Bronchial epithelial cell (primary cell): ENCODE measurements at regions not wholly inside any gene's neighbourhood (a gene's known extent, or its start where the extent isn't known, plus 50 kb on each side); places are given as distances from the start of the nearest gene placed in this dataset.

Source experiments
- DNase-seq: peaks from one replicate; pipeline ENCODE4 v3.0.0-alpha.2; 2010; ENCODE audit warnings: low read depth
- FAIRE-seq: peaks from 2 replicates; lab custom pipeline; 2011; peaks lifted over from hg19 to GRCh38; lab: Jason Lieb, UNC
- H3K27me3 ChIP-seq: 2 replicates; pipeline ENCODE4 v1.5.1; 2011; ENCODE audit warnings: low read length; ENCODE audit not compliant: control insufficient read depth, insufficient read depth
- H3K36me3 ChIP-seq: 2 replicates; pipeline ENCODE4 v1.5.1; 2011; ENCODE audit warnings: low read length; ENCODE audit not compliant: control insufficient read depth, insufficient read depth
- H3K4me3 ChIP-seq: 2 replicates; pipeline ENCODE4 v1.5.1; 2011; ENCODE audit warnings: mild to moderate bottlenecking, low read depth, low read length, control low read depth
- TF ChIP-seq, protein P1 (sequence below): IDR thresholded peaks from 2 replicates; pipeline ENCODE4 v1.5.1; 2011; ENCODE audit warnings: mild to moderate bottlenecking, moderate library complexity, low read length, control low read depth, inconsistent platforms; ENCODE audit not compliant: insufficient read depth, severe bottlenecking

DNA sequence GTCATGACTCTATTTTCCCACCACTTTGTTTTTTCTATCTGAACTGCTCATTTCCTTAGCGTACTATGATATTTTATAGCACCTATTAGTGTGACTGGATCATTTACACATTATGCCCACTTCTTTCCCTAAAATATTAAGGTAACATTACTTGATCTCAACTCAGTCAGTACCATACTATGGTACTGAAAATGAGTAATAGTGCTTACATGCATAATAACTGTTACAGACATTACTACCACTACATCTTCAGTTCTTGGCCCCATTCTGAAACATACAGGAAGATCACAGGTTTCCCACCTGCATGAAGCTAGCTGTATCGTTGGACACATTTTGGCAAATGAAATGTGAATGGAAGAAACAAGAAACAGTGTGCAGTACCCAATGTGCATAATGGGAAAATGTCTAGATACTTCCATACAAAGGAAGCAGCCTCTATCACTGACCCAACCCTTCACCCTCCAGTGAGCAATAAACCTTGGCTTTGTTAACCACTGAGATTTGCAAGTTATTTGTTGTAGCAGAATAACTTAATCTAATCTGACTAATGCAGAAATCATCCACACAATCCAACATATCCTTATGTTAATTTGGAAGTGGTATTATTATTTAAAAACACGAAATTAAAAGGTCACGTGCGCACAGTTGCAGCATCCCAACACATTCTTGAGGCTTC lies 108.6 kb upstream of the DOK5 start:
- FAIRE-seq = no peak
- H3K27me3 ChIP-seq = no peaks in the 10 kb centered on the region

DNA sequence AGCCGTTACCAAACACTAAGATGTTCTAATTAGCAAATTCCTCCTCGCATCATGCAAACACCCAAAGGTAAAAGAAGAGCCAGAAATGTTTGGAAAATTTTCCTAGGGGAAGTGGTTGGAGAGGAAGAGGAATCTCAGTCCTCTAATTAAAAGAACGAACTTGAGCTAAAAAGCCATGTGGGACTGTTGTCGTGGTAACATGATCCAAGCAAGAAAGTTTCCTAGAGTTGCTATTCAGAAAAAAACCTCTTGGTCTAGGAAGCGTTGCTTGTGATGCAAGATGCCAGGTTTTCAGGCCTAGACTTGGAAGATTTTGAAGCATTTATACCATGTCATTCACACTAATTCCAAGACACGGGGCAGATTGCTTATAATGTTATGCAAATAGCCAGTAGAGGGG lies 106.8 kb upstream of the DOK5 start:
- no peak for FAIRE-seq
- Histone ChIP-seq H3K36me3 (no peaks in the 10 kb centered on the region), H3K27me3 (no peaks in the 10 kb centered on the region), H3K4me3 (no peak overlapping the region)
- TF ChIP-seq, protein P1, sequence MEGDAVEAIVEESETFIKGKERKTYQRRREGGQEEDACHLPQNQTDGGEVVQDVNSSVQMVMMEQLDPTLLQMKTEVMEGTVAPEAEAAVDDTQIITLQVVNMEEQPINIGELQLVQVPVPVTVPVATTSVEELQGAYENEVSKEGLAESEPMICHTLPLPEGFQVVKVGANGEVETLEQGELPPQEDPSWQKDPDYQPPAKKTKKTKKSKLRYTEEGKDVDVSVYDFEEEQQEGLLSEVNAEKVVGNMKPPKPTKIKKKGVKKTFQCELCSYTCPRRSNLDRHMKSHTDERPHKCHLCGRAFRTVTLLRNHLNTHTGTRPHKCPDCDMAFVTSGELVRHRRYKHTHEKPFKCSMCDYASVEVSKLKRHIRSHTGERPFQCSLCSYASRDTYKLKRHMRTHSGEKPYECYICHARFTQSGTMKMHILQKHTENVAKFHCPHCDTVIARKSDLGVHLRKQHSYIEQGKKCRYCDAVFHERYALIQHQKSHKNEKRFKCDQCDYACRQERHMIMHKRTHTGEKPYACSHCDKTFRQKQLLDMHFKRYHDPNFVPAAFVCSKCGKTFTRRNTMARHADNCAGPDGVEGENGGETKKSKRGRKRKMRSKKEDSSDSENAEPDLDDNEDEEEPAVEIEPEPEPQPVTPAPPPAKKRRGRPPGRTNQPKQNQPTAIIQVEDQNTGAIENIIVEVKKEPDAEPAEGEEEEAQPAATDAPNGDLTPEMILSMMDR = no peak
- DNase-seq = no peak

More for the DNA sequence above, 108.6 kb upstream of the DOK5 start:
- no peak overlapping the region for H3K4me3 ChIP-seq
- H3K36me3 ChIP-seq = no peaks in the 10 kb centered on the region
- TF ChIP-seq, protein P1 = no peak
- no peak for DNase-seq

DNA sequence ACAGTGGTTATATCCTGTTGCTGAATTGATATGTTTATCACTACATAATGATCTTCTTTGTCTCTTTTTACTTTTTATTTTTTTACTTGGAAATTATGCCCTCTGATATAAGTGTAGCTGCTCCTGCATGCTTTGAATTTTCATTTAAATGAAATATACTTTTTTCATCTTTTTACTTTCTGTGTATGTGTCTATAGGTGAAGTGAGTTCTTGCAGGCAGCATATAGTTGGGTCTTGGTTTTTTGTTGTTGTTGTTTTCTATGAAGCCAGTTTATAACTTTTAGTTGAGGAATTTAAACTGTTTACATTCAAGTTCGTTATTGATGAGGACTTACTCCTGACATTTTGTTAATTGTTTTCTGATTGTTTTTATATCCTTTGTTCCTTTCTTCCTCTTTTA lies 103.1 kb upstream of the DOK5 start:
- FAIRE-seq = no peak

DNA sequence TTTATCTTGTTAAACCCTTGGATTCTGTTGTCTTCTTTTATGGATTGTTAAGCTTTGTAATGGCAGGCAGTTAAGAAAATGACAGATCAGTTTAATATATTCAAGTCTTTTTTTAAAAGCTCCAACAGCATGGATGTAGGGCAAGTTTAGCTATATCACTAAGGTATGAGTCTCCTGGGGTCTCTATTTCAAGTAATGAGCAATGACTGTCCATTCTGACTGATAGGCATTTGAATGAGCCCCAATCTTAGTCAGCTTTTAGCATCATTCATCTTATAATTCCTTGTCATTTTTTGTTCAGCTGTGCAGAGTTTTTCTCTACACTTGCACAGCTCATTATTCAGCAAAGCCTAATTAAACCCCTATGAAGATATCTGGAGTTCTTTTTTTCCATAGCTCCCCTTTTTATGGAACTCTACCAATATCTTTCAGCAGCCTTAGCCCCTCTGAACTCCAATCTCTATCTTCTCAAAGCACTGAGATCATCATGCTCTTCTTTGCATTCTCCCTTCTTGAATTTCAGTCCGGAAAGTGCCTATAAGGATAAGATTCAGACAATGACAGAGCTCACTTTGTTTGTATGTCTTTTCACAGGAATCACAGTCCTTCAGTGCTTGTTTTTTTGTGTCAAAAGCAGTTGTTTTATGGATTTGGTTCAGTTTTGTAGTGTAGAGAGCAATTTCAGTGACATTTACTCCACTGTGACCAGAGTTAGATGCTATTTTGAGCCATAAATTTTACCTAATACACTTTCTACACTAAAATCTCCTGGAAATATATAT lies 97.2 kb upstream of the DOK5 start:
- Histone ChIP-seq H3K4me3 (no peak overlapping the region), H3K27me3 (no peaks in the 10 kb centered on the region), H3K36me3 (no peaks in the 10 kb centered on the region)
- FAIRE-seq (no peak), DNase-seq (no peak)
- TF ChIP-seq, protein P1 = no peak

More for the DNA sequence above, 103.1 kb upstream of the DOK5 start:
- no peak for DNase-seq
- Histone ChIP-seq H3K27me3 (no peaks in the 10 kb centered on the region), H3K4me3 (no peak overlapping the region), H3K36me3 (no peaks in the 10 kb centered on the region)
- TF ChIP-seq, protein P1 = no peak

DNA sequence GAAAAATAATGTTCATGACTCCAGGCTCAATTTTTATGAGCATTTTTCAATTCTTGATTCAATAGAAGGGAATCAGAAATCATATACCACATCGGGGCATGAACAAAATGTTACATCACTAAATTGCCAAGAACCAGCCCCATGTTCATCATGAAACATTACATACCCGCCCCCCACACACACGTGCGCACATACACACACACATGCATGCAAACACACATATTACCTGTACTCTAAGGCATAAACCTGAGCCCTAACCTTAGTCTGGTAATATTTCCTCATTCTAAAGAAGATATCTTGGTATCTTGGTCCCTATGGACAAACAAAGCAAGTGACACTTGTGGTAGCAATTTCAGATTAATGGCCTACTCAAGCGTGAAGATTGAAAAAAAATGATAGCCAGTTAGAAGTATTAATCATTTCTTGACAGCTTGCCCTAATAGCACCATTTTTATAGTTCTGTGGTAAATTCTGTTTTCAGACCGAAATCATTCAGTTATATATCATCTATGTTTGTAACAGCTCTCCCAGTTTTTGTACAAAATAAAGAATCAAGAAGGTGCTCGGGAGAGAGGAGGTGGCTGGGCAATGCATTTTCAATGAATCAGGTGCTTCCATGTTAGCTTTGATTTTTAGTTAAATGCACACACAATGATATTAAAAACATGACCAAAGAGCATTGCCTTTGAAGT lies 95.4 kb upstream of the DOK5 start:
- H3K27me3 ChIP-seq = no peaks in the 10 kb centered on the region
- H3K36me3 ChIP-seq = no peaks in the 10 kb centered on the region
- H3K4me3 ChIP-seq = no peak overlapping the region
- TF ChIP-seq, protein P1 = no peak
- FAIRE-seq (no peak), DNase-seq (no peak)
